NCI-H1417 (cell line): ENCODE measurements at regions not wholly inside any gene's neighbourhood (a gene's known extent, or its start where the extent isn't known, plus 50 kb on each side); places are given as distances from the start of the nearest gene placed in this dataset.

Experiments used
- DNase-seq, 3 experiments: peaks; one replicate each; lab custom pipeline; 2025; lab: John Stamatoyannopoulos, UW

DNA sequence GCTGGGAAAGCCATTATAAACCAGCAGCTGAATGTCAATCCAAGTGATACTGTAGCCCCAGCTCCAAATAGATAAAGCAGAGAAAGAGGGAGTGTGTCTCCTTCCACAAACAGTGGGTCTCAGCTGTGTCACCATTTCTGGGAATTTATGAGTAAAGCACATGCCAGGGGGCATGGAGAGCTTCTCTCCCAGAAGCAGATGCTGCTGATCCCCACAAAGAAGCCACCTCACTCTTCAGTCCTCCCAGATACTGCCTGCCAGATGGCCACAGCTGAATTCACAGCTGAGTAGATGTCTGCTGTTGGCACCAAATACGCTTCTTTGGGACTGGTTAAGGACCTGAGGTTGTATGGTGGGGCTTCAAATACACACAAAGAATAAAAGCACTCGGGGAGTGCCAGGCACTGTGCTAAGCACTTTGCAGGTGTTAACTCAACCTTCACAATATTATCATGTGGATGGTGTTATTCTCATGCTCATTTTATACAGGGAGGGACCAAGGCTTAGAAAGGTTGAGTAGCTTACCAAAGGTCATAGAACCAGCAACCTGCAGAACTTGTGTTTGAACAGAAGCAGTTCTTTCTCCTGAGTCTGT, 298.3 kb downstream of the CDH11 start:
- no peak for DNase-seq

DNA sequence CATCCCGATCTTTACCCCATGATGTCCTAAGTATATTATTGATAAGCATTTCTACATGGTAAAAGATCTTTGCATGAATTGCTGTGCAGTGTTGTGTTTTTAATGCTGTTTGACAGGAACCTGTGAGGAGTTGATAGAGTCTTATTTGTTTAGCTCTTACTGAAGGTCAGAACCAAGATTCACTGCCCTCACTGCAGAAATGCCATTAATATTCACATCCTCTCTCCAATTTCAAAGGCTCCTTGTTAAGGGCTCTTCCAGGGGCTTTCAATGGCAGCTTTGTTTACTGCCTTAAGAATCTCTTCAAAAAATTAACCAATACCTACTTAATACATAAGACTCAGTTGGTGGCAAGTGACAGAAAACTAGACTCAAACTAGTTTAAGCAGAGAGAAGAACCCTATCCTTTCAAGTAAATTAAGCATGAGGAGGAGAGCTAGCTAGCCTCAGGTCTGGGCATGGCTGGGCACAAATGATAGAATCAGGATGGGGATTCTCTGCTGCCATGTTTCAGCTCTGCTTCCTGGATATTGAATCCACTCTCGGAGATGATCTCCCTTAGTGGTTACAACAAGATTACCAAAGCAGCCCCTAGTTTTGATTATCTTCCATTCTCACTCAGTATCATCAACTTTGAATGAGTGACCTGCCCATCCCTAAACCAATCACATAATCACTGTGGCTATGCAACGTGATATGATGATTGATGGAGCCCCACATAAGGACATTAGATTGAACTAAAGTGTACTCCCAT, 311.8 kb downstream of the CDH11 start:
- DNase-seq: no peak

GRCh38 chr16:64808474-64808873, 313.4 kb downstream of the CDH11 start:
- DNase-seq: no peak

DNA sequence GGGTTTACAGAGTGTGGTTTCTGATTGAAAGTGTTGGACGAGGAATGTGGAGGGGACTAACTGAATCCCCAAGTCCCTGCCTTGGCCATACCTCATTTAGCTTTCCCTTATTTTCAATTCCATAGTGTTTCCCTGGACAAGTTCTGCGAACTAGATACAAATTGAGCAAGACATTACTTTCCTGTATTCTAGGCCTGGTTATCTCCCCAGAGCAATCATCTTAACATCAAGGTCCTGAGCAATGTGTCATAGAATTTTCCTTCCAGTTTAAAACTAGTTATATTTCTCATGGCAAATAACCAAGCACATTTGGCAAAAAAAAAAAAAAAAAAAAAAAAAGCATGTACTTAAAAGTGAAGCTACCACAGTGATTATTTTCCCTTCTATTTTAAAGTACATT, 330.1 kb downstream of the CDH11 start:
- DNase-seq: no peak

DNA sequence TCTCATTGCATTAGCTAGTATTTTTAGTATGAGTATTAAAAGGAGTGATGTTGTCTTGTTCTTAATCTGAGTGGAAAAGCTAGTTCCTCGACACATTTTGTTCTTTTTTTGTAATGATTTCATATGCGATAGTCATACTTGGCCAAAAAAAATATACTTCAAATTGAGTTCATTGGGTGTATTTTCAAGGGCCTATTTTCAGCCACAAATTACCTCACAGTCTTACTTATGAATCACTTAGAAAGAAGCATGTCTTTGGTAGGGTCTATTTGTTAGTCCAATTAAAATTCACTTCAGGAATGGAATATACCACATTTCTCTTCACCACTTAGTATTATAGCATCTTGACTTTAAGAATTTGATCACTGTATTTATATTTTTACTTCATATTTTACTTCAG, 337.2 kb downstream of the CDH11 start:
- no peak for DNase-seq

DNA sequence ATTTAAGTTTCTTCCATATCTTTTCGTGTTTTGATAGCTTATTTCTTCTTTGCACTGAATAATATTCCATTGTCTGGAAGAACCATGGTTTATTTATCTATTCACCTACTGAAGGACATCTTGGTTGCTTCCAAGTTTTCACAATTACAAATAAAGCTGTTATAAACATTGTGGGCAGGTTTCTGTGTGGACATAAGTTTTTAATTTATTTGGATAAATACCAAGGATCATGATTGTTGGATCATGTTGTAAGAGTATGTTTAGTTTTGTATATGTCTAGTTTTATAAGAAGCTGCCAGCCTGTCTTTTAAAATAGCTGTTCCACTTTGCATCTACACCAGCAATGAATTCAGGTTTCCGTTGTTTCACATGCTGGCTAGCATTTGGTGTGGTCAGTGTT, 339.4 kb downstream of the CDH11 start:
- no peak for DNase-seq

- DNase-seq: no peak
Observed at GRCh38 chr16:64780445-64780844, 341.4 kb downstream of the CDH11 start.

GRCh38 chr16:64778777-64779176, 343.1 kb downstream of the CDH11 start:
- DNase-seq: no peak

DNA sequence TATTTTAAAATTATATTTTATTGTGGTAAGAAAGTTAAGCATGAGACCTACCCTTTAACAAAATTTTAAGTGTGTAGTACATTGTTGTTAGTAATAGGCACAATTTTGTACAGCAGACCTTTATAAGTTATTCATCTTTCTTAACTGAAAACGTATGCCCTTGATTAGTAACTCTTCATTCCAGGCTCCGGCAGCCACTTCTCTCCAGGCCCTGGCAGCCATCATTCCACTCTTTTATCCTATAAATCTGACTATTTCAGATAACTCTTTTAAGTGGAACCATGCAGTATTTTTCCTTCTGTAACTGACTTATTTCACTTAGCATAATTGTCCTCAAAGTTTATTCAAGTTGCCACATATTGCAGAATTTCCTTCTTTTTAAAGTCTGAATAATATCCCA, 348.2 kb downstream of the CDH11 start:
- no peak for DNase-seq

DNA sequence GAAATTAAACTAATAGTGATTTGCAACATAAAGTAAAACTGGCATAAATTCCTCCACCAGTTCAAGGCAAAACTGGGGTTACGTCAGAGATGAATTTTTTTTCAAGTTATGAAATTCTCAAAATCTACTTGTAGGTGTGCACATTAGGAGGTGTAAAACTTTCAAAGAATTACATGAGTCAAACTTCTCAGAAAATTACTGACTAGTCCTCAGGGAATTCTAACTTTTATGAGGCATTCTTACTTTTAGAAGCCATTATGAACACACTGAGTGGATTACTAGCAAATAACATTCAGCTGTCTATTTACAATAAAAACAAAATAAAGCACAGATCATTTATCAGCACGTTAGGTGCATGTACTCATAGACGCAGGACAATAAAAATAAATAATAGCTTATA, 348.7 kb downstream of the CDH11 start:
- DNase-seq: no peak

DNA sequence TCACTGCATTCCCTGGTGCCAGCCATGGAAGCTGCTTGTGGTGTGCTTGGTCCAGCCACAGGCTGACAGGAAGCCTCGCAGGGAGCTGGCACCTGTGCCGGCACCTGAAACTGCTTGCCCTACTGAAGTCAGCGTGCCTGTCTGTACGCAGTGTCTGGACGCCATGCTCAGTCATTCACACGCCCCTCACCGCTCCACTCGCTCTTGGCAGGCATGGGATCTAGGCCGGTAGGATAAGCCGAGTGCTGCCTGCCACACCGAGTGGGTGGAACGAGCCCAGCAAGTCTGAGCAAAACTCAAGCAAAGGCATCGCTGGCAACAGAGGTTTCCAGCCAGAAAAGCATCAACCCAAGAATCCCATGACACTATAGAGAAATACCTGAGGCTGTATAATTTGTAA, 350.6 kb downstream of the CDH11 start:
- DNase-seq: no peak

GRCh38 chr16:64762211-64762610, 359.7 kb downstream of the CDH11 start:
- DNase-seq: no peak

DNA sequence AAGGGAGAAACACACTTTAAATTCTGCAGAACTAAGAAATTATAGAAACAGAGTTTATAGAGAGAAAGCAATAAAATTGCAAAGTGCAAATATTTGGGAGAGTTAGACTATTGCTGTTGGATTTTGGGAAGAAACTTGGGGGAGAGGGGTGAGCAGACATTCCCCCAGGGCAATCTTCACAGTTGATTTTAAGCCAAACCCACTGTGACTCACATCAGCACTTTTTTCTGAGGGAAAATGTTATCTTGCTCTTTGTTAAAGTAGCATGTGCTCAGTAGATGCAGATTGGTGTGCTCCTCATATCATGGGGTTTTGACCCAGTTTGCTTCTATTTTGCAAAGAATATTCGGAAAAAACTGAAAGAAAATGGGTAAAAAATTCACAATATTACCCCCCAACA, 367.6 kb downstream of the CDH11 start:
- DNase-seq: no peak

DNA sequence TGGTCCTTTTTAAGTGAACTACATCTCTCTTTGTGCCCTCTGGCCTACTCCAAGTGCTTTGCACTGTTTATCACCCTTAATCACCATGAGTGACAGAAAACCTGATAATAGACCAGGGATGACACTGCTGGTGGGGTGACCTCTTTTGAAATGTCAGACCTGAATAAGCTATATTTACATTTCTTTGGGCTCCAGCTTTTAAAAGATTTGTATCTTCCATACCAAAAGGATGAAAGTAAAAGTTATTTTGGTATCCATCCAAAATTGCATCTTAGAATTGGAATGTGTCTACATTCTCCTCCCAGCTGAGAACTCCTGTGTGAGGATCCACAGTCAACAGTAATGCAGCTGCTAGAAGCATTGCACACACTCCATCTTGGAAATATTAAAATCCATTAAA, 370.0 kb downstream of the CDH11 start:
- no peak for DNase-seq

DNA sequence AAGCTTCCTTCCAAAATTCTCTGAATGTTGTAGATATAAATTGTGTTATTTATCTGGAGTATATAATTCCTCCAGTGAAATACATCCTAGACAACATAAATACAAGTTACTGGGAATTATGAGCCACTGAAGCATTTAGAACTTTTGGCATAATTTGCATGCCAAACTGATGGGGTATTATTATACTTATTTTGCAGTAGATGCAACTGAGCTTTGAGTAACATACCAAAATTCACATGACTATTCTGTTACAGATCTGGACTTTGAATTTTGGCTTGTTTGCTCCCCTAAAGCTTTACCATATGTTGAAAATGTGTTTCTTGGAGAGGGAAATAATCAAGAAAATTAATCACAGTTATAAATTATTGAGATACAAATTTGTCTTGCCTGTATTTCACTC, 372.5 kb downstream of the CDH11 start:
- DNase-seq: no peak

DNA sequence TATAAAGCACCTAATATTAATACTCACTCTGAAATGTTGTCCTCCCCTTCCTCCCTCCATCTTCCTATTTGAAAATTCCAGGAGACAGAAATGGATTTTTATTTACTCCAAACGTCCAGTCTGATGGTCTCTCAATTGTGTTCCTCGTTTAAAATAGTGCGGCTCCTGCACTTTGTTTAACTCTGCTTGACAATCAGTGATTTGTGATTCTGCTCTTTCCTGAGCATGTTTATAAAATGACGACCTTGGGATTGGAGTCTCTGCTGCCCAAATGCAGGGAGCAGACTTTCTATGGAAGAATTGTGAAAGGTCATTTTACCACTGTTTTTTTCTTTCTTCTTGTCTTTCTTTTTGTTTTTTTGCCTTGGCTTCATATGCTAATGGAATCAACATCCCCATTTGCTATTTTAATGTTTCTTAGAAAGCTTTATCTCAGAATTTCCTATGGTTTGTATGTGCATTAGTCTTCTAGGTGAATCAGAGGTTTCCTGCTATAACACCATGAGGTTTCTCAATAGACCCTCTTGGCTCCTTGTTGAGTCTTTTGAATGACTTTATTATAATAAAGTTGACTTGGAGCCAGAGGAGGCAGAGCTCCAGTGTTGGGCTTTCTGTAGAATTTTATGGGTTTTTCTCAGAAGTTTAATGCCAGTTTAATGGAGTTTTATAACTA, 376.5 kb downstream of the CDH11 start:
- DNase-seq: no peak

DNA sequence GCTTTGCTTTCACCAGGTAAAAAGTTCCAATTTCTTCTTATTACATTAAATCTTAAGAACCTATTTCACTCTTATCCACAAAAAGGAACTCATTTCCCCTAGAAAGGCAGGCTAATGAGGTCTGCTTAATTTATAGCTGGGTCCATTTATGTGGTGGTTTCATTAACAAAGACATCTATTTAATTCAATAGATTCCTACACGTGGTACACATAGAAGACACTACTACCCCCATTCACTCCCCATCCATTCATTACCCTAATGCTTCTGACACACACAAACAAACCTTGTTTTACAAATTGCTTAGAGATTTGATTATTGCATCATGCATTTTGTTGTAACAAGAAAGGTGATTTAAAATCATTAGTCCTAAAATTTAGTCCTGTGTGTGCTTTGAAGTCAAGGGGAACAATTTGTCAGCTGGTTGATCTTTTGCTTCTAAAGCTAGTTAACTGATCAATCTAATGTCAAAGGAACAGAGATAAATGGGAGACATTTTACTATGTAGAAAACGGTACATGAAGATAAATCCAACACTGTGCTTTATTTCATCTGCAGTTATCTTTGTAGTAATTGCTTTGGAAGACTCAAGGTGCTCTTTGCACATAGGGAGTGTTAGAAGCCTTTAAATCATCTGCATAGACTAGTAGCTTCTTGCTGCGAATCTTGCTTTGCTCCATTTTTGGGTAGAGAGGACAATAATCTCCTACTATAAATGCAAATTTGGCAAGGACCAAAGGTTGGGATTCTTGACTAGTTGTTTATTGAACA, 379.2 kb downstream of the CDH11 start:
- no peak for DNase-seq

DNA sequence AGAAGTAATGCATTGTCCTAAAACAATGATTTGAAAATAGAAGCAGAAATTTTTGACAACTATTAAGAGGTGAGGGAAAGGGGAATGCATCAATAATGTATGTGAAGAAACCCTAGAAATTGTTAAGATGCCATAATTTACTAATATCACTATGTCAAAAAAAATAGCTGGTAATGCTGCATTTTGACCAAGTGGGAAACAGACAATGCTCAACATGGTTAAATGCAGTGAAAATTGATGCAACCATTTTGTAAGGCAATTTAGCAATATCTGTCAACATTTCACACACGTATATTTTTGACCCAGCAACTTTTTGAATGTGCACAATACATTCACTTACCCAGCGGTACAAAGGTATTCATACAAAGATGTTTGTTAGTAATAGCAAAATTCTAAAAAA, 381.6 kb downstream of the CDH11 start:
- no peak for DNase-seq

- DNase-seq: no peak
Observed at GRCh38 chr16:64738321-64738960, 383.4 kb downstream of the CDH11 start.

DNA sequence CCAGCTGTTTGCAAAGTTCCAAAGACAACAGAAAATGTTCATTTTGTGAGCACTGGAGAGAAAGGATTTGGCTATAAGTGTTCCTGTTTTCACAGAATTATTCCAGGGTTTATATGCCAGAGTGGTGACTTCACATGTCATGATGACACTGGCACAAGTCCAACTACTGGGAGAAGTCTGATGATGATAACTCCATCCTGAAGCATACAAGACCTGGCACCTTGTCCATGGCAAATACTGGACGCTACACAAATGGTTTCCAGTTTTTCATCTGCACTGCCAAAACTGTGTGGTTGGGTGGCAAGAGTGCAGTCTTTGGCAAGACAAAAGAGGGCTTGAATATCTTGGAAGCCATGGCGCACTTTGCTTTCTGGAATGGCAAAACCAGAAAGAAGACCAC, 385.0 kb downstream of the CDH11 start:
- DNase-seq: no peak

GRCh38 chr16:64731891-64732290, 390.0 kb downstream of the CDH11 start:
- no peak for DNase-seq

DNA sequence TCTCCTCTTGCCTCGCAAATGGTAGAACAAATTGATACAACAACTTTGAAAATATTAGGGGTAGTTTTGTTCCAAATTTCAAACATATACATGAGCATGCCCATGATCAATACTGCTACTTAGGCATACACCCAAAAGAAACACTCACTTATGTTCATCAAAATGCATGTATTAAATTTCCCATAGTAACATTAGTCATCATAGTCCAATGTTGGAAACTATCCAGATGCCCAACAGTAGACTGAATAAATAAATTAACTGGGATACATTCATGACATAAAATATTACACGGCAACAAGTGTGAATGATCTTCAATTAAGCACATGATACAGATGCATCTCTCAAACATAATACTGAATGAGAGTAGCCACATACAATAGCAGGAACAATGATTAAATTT, 391.6 kb downstream of the CDH11 start:
- DNase-seq: no peak
